ENCODE measurements at regions not wholly inside any gene's neighbourhood (a gene's known extent, or its start where the extent isn't known, plus 50 kb on each side); places are given as distances from the start of the nearest gene placed in this dataset.

- DNase-seq (ENCODE audit: low spot score) (no peak), ATAC-seq (no peak)
- TF ChIP-seq ETS1 (IDR thresholded peaks at IDR 0.05) (no peak), CREB1 (CRISPR knock-in tag; IDR thresholded peaks at IDR 0.05; ENCODE audit: low read depth) (no peak), REST (IDR thresholded peaks at IDR 0.05; ENCODE audit: unreplicated experiment) (no peak), JUNB (IDR thresholded peaks at IDR 0.05; ENCODE audit: unreplicated experiment) (no peak), ZNF462 (CRISPR knock-in tag; IDR thresholded peaks at IDR 0.05) (no peak), POLR2AphosphoS5 (IDR thresholded peaks at IDR 0.05; ENCODE audit: low read depth) (no peak), NANOG (IDR thresholded peaks at IDR 0.05; ENCODE audit: borderline replicate concordance) (no peak), STAT1 (IDR thresholded peaks at IDR 0.05; ENCODE audit: unreplicated experiment) (no peak), EZH2phosphoT487 (IDR thresholded peaks at IDR 0.05; ENCODE audit: unreplicated experiment) (no peak), ZNF114 (CRISPR knock-in tag; IDR thresholded peaks at IDR 0.05) (no peak), CTCF (conservative IDR thresholded peaks at IDR 0.05; ENCODE audit: low read depth in 2 of 2) (no peak), EZH2 (IDR thresholded peaks at IDR 0.05; ENCODE audit: low read depth, unreplicated experiment) (no peak), ZNF331 (CRISPR knock-in tag; IDR thresholded peaks at IDR 0.05; ENCODE audit: low read depth) (no peak)
- H2AFZ ChIP-seq, result no peak overlapping the region; the same call in 1 of the 2 replicates
- H3K4me1 ChIP-seq (ENCODE audit: insufficient read depth), result peaks cover 6% of the 10 kb centered on the region
- no peaks in the 10 kb centered on the region for H3K27me3 ChIP-seq (ENCODE audit: insufficient read depth)
- no peak overlapping the region for H3K4me2 ChIP-seq
- H3K36me3 Mint-ChIP-seq (ENCODE audit: low read depth), result no peaks in the 10 kb centered on the region
- no peaks in the 10 kb centered on the region for H3F3A ChIP-seq (replicated peaks; ENCODE audit: low read depth)
- H3K79me2 ChIP-seq (replicated peaks; ENCODE audit: insufficient read depth), result no peaks in the 10 kb centered on the region
- no peak overlapping the region for H3K4me3 Mint-ChIP-seq
- H3K4me1 Mint-ChIP-seq, result peaks cover 19% of the 10 kb centered on the region
- peaks cover 9% of the 10 kb centered on the region for H3K9me2 ChIP-seq (ENCODE audit: insufficient read depth)
- no peak overlapping the region for H3K27ac ChIP-seq (ENCODE audit: low read depth)
- H3K27ac Mint-ChIP-seq, result no peak overlapping the region
- no peaks in the 10 kb centered on the region for H4K20me1 ChIP-seq (replicated peaks; ENCODE audit: insufficient read depth)
- H3K4me3 ChIP-seq, result no peak overlapping the region
- no peaks in the 10 kb centered on the region for H3K9me3 Mint-ChIP-seq
- no peaks in the 10 kb centered on the region for H3K36me3 ChIP-seq (ENCODE audit: insufficient read depth)
- peaks cover 5% of the 10 kb centered on the region for H3K27me3 Mint-ChIP-seq (ENCODE audit: insufficient read depth, low read depth, poor library complexity)
These were observed 116.1 kb upstream of the ZNF366 start for GRCh38 chr5:72623323-72623722.
